Left cardiac atrium (tissue), 4 donors: ENCODE measurements at regions not wholly inside any gene's neighbourhood (a gene's known extent, or its start where the extent isn't known, plus 50 kb on each side); places are given as distances from the start of the nearest gene placed in this dataset.
A peak's percentile ranks its signal among the peaks of the same experiment; 100 is the strongest.
"Not testable (repeated sequence)": the region's sequence is repeated elsewhere in the genome, so short reads cannot be mapped to it uniquely, and the experiment has no call there.

Source experiments
- ATAC-seq, 2 donors: fragments of 200-7000 bp; cut with Tn5 transposase; one replicate each; pipeline ENCODE4 v1.9.1; 2020; ENCODE audit warnings: mild to moderate bottlenecking in 2 of 2, moderate library complexity in 2 of 2
- DNase-seq: peaks from one replicate; pipeline ENCODE4 v3.0.0-alpha.2; 2020
- intact Hi-C, 2 donors: fragments of 100-400 bp; cut with DNase I; formaldehyde crosslinking; loops; one replicate each; pipeline versions ENCODE4 v1.14.1 to v1.15.1; 2022 to 2023
- donor health status: DM: no; HTN: yes; CAD: no.
- donor health status: DM: no; HTN: yes; CAD: no; lungs with severe emphysema.
- donor health status: DM: yes; HTN: yes; CAD: no.
- donor health status: Dilated cardiomyopathy.

- ATAC-seq, result peak; percentile 48 to 66
- DNase-seq, intact Hi-C loops: not testable (repeated sequence)
Observed at GRCh38 chr21:5060364-5061083, 5460.9 kb upstream of the TPTE start.

- intact Hi-C loops, result not testable (repeated sequence)
- DNase-seq, result peak; percentile 26
Observed at GRCh38 chr21:5064581-5065142, 5456.7 kb upstream of the TPTE start.

GRCh38 chr21:5065240-5066211 is 5455.9 kb upstream of the TPTE start:
- ATAC-seq (peak; percentile 9 to 63), DNase-seq (peak; percentile 57)
- intact Hi-C loops, result not testable (repeated sequence)

More at GRCh38 chr21:5064581-5065142, 5456.7 kb upstream of the TPTE start:
- ATAC-seq, result peak; percentile 15 to 41

GRCh38 chr21:5066682-5067251 is 5454.6 kb upstream of the TPTE start:
- ATAC-seq, intact Hi-C loops, DNase-seq: not testable (repeated sequence)

GRCh38 chr21:5067326-5068048 is 5453.9 kb upstream of the TPTE start:
- intact Hi-C loops, DNase-seq: not testable (repeated sequence)
- ATAC-seq, result peak; percentile 49 to 57

- intact Hi-C loops, DNase-seq: not testable (repeated sequence)
- peak in 1 of 2 donors; percentile 87 for ATAC-seq
Observed at GRCh38 chr21:5068649-5069048, 5452.7 kb upstream of the TPTE start.

- peak; percentile 16 to 28 for ATAC-seq
- DNase-seq, intact Hi-C loops: not testable (repeated sequence)
Observed at GRCh38 chr21:5071180-5071579, 5450.2 kb upstream of the TPTE start.

- DNase-seq, intact Hi-C loops: not testable (repeated sequence)
- ATAC-seq, result peak; percentile 14 to 75
Observed at GRCh38 chr21:5076854-5077253, 5444.5 kb upstream of the TPTE start.

- peak; percentile 19 to 57 for ATAC-seq
- DNase-seq, intact Hi-C loops: not testable (repeated sequence)
Observed at GRCh38 chr21:5079361-5079760, 5442.0 kb upstream of the TPTE start.

GRCh38 chr21:5080015-5080414 is 5441.4 kb upstream of the TPTE start:
- DNase-seq, intact Hi-C loops: not testable (repeated sequence)
- peak; percentile 64 to 66 for ATAC-seq

- intact Hi-C loops, ATAC-seq, DNase-seq: not testable (repeated sequence)
Observed at GRCh38 chr21:5084246-5084645, 5437.1 kb upstream of the TPTE start.

GRCh38 chr21:5085456-5085855 is 5435.9 kb upstream of the TPTE start:
- DNase-seq, ATAC-seq, intact Hi-C loops: not testable (repeated sequence)

- ATAC-seq (peak; percentile 43 to 53), DNase-seq (peak; percentile 13)
- intact Hi-C loops, result not testable (repeated sequence)
Observed at GRCh38 chr21:5086416-5086815, 5435.0 kb upstream of the TPTE start.

GRCh38 chr21:5088820-5089219 is 5432.6 kb upstream of the TPTE start:
- peak; percentile 45 to 56 for ATAC-seq
- intact Hi-C loops, DNase-seq: not testable (repeated sequence)

- DNase-seq (peak; percentile 53), ATAC-seq (peak; percentile 62 to 63)
- intact Hi-C loops, result not testable (repeated sequence)
Observed at GRCh38 chr21:5089399-5090089, 5431.8 kb upstream of the TPTE start.

- not testable (repeated sequence) for DNase-seq
- peak in 1 of 2 donors; percentile 9 for ATAC-seq
Observed at GRCh38 chr21:5090132-5091079, 5431.0 kb upstream of the TPTE start.

GRCh38 chr21:5091274-5091673 is 5430.1 kb upstream of the TPTE start:
- ATAC-seq, intact Hi-C loops, DNase-seq: not testable (repeated sequence)

More at GRCh38 chr21:5090132-5091079, 5431.0 kb upstream of the TPTE start:
- intact Hi-C loops, result not testable (repeated sequence)
